PC-3 (cell line): ENCODE measurements at regions not wholly inside any gene's neighbourhood (a gene's known extent, or its start where the extent isn't known, plus 50 kb on each side); places are given as distances from the start of the nearest gene placed in this dataset.

Experiments
- ATAC-seq: fragments of 200-7000 bp; cut with Tn5 transposase; 2 replicates; pipeline ENCODE4 v1.9.1; 2020; ENCODE audit warnings: mild to moderate bottlenecking, moderate library complexity
- BruUV-seq: library from RNA; stranded (reverse); fragments of 400-500 nt; replicated peaks from 2 replicates; lab custom pipeline; 2021; lab: Mats Ljungman, UMichigan
- CTCF ChIA-PET: fragments of 300-600 bp; sonication (Branson Sonifier 250); formaldehyde crosslinking; loops from one replicate; lab custom pipeline; 2022; ENCODE audit warnings: antibody characterized with exemption; lab: Charles Lee
- POLR2A ChIA-PET: fragments of 300-600 bp; sonication (Branson Sonifier 250); formaldehyde crosslinking; loops from one replicate; lab custom pipeline; 2022; ENCODE audit warnings: antibody characterized with exemption; ENCODE audit not compliant: unreplicated experiment; lab: Charles Lee
- DNase-seq: peaks from one replicate; pipeline ENCODE4 v3.0.0-alpha.2; 2015
- H2AFZ ChIP-seq: fragments of 300-600 bp; sonication (generic); 2 replicates; pipeline ENCODE4 v1.6.0; 2016; ENCODE audit warnings: antibody characterized with exemption, low read length
- H3F3A ChIP-seq: fragments of 300-600 bp; sonication (generic); one replicate; pipeline ENCODE4 v1.6.0; 2017; ENCODE audit warnings: antibody characterized with exemption, low read length, control low read depth, mild to moderate bottlenecking; ENCODE audit not compliant: unreplicated experiment
- H3K27ac ChIP-seq: fragments of 300-600 bp; sonication (generic); 2 replicates; pipeline ENCODE4 v1.5.1; 2016; ENCODE audit warnings: mild to moderate bottlenecking, low read length
- H3K27me3 ChIP-seq: fragments of 300-600 bp; sonication (generic); 2 replicates; pipeline ENCODE4 v1.6.1; 2016; ENCODE audit warnings: low read length, mixed read lengths
- H3K36me3 ChIP-seq: fragments of 300-600 bp; sonication (generic); 2 replicates; pipeline ENCODE4 v1.6.1; 2016; ENCODE audit warnings: low read depth, mixed run types, low read length, mixed read lengths
- H3K4me1 ChIP-seq: fragments of 300-600 bp; sonication (generic); 2 replicates; pipeline ENCODE4 v1.5.1; 2016; ENCODE audit warnings: low read length; ENCODE audit not compliant: insufficient read depth
- H3K4me2 ChIP-seq: fragments of 300-600 bp; sonication (generic); 2 replicates; pipeline ENCODE4 v1.6.0; 2016; ENCODE audit warnings: low read length
- H3K4me3 ChIP-seq: fragments of 300-600 bp; sonication (generic); 2 replicates; pipeline ENCODE4 v1.5.1; 2016; ENCODE audit warnings: mild to moderate bottlenecking, low read length, mixed read lengths
- H3K79me2 ChIP-seq: fragments of 300-600 bp; sonication (generic); 2 replicates; pipeline ENCODE4 v1.6.1; 2017; ENCODE audit warnings: low read length, mixed read lengths
- H3K9ac ChIP-seq: fragments of 300-600 bp; sonication (generic); 2 replicates; pipeline ENCODE4 v1.6.0; 2016; ENCODE audit warnings: mild to moderate bottlenecking, low read length
- H3K9me2 ChIP-seq: fragments of 300-600 bp; sonication (generic); replicated peaks from 2 replicates; pipeline ENCODE4 v1.6.1; 2016; ENCODE audit warnings: mixed run types, low read length, mixed read lengths
- H3K9me3 ChIP-seq: fragments of 300-600 bp; sonication (generic); 2 replicates; pipeline ENCODE4 v1.6.1; 2016; ENCODE audit warnings: low read length, mixed read lengths
- H4K20me1 ChIP-seq: fragments of 300-600 bp; sonication (generic); 2 replicates; pipeline ENCODE4 v1.6.1; 2016; ENCODE audit warnings: low read length, mixed read lengths
- EZH2 ChIP-seq: fragments of 300-600 bp; sonication (generic); IDR thresholded peaks from one replicate; pipeline ENCODE4 v1.6.1; 2017; ENCODE audit warnings: antibody characterized with exemption, mild to moderate bottlenecking, low read length; ENCODE audit not compliant: unreplicated experiment
- EZH2phosphoT487 ChIP-seq: fragments of 300-600 bp; sonication (generic); IDR thresholded peaks from 2 replicates; pipeline ENCODE4 v1.6.1; 2018; ENCODE audit warnings: mild to moderate bottlenecking, antibody characterized with exemption, low read length, borderline replicate concordance
- intact Hi-C: fragments of 100-400 bp; cut with micrococcal nuclease; formaldehyde crosslinking; loops from 2 replicates; pipeline ENCODE4 v1.9.0; 2023
- TF ChIP-seq, protein P1 (sequence below): fragments of 300-600 bp; sonication (generic); conservative IDR thresholded peaks from 2 replicates; pipeline ENCODE4 v1.5.1; 2017; ENCODE audit warnings: antibody characterized with exemption, low read depth, mild to moderate bottlenecking, low read length

DNA sequence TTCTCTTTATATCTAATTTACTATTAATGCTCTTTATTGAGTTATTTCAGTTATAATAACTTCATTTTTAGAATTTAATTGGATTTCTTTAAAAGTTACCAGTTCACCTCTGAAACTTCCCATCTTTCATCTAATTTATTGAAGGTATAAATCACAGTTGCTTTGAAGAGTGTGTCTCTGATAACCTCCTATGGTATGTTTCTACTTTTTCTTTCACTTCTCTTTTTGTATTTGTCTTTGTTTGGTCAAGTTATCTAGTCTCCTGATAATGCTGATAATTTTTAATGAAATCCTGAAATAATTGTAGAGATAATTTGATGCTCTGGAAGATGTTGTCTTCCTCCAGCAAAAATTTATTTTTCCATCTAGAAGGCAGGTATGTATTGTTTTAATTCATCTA lies 141.6 kb upstream of the NPY2R start:
- Histone ChIP-seq H3K9me2 (no peaks in the 10 kb centered on the region), H3F3A (no peaks in the 10 kb centered on the region), H3K9ac (no peak overlapping the region), H3K36me3 (no peaks in the 10 kb centered on the region), H3K4me1 (no peaks in the 10 kb centered on the region), H3K79me2 (no peaks in the 10 kb centered on the region), H3K27ac (no peak overlapping the region), H2AFZ (no peak overlapping the region), H3K9me3 (no peaks in the 10 kb centered on the region), H3K4me3 (no peak overlapping the region), H4K20me1 (no peaks in the 10 kb centered on the region), H3K27me3 (no peaks in the 10 kb centered on the region), H3K4me2 (no peak overlapping the region)
- DNase-seq (no peak), ATAC-seq (no peak)
- POLR2A ChIA-PET = no interaction called here
- no peak for TF ChIP-seq EZH2
- no peak for TF ChIP-seq EZH2phosphoT487
- TF ChIP-seq, protein P1, sequence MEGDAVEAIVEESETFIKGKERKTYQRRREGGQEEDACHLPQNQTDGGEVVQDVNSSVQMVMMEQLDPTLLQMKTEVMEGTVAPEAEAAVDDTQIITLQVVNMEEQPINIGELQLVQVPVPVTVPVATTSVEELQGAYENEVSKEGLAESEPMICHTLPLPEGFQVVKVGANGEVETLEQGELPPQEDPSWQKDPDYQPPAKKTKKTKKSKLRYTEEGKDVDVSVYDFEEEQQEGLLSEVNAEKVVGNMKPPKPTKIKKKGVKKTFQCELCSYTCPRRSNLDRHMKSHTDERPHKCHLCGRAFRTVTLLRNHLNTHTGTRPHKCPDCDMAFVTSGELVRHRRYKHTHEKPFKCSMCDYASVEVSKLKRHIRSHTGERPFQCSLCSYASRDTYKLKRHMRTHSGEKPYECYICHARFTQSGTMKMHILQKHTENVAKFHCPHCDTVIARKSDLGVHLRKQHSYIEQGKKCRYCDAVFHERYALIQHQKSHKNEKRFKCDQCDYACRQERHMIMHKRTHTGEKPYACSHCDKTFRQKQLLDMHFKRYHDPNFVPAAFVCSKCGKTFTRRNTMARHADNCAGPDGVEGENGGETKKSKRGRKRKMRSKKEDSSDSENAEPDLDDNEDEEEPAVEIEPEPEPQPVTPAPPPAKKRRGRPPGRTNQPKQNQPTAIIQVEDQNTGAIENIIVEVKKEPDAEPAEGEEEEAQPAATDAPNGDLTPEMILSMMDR = no peak
- CTCF ChIA-PET = no interaction called here
- intact Hi-C loops = no loop called here
- BruUV-seq = no TSS peak

DNA sequence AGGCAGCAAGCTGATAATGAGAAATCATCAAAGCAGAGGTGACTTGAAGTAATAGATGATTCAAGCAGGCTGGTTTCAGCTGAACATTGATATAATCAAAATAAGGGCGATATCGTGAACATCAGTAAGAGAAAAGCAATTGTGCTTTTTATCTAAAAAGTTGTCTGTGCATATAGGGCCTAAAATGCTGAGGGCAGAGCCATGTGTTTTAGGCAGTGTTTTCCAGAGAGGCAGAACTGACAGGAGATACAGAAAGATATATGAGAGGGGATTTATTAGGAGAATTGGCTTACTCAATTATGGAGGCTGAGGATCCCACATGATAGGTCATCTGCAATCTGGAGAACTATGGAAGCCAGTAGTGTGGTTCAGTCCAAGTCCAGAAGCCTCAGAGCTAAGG lies 136.5 kb upstream of the NPY2R start:
- Histone ChIP-seq H3K9me3 (no peaks in the 10 kb centered on the region), H3K79me2 (no peaks in the 10 kb centered on the region), H3K4me2 (no peak overlapping the region), H3K9ac (no peak overlapping the region), H3K27ac (no peak overlapping the region), H3K27me3 (no peaks in the 10 kb centered on the region), H3K9me2 (no peaks in the 10 kb centered on the region), H3K4me3 (no peak overlapping the region), H3F3A (no peaks in the 10 kb centered on the region), H3K4me1 (no peaks in the 10 kb centered on the region), H3K36me3 (no peaks in the 10 kb centered on the region), H2AFZ (no peak overlapping the region), H4K20me1 (no peaks in the 10 kb centered on the region)
- TF ChIP-seq, protein P1 = no peak
- TF ChIP-seq EZH2 (no peak), EZH2phosphoT487 (no peak)
- DNase-seq = no peak
- no TSS peak for BruUV-seq
- ChIA-PET CTCF (no interaction called here), POLR2A (no interaction called here)
- intact Hi-C loops = no loop called here
- no peak for ATAC-seq

DNA sequence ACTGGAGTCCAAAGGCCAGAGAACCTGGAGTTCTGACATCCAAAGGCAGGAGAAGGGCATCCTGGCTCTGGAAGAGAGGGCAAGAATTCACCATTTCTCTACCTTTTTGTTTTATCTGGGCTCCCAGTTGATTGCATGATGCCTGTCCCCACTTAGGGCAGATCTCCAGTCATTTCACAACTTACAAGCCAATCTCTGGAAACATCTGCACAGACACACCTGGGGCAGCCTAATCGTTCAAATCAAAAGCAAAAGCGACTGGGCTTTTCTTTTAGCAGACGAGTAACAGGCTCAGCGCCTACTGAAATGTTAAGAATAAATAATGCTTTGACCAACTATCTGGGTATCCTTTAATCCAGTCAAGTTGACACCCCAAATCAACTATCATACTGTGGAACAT lies 136.0 kb upstream of the NPY2R start:
- Histone ChIP-seq H3K4me3 (no peak overlapping the region), H3K9ac (no peak overlapping the region), H3K27me3 (no peaks in the 10 kb centered on the region), H3K27ac (no peak overlapping the region), H4K20me1 (no peaks in the 10 kb centered on the region), H3K9me3 (no peaks in the 10 kb centered on the region), H3K36me3 (no peaks in the 10 kb centered on the region), H3F3A (no peaks in the 10 kb centered on the region), H3K79me2 (no peaks in the 10 kb centered on the region), H2AFZ (no peak overlapping the region), H3K4me1 (no peaks in the 10 kb centered on the region), H3K9me2 (no peaks in the 10 kb centered on the region), H3K4me2 (no peak overlapping the region)
- TF ChIP-seq, protein P1 = no peak
- TF ChIP-seq EZH2phosphoT487 = no peak
- POLR2A ChIA-PET = no interaction called here
- intact Hi-C loops = no loop called here
- CTCF ChIA-PET = no interaction called here
- no peak for ATAC-seq
- no peak for DNase-seq
- BruUV-seq = no TSS peak
